Heart right ventricle (tissue), 16 donors: ENCODE measurements at regions not wholly inside any gene's neighbourhood (a gene's known extent, or its start where the extent isn't known, plus 50 kb on each side); places are given as distances from the start of the nearest gene placed in this dataset.

Experiments used
- ATAC-seq, 8 donors: fragments of 200-7000 bp; cut with Tn5 transposase; one replicate each; pipeline ENCODE4 v1.9.1; 2020; ENCODE audit warnings: mild to moderate bottlenecking in 8 of 8, moderate library complexity in 8 of 8, moderate number of reproducible peaks in 1 of 8
- DNase-seq, 2 donors: peaks; one replicate each; pipeline ENCODE4 v3.0.0-alpha.2; 2020
- H3K27ac ChIP-seq, 10 donors: fragments of 200-600 bp; sonication (generic) in 2 of 10; one replicate each; pipeline versions ENCODE4 v1.5.0 to v1.8.0; 2020 to 2022; ENCODE audit warnings: mild to moderate bottlenecking in 3 of 10
- H3K27me3 ChIP-seq, 7 donors: fragments of 200-600 bp; one replicate each; pipeline ENCODE4 v1.8.0; 2021 to 2022; ENCODE audit warnings: mild to moderate bottlenecking in 2 of 7
- H3K36me3 ChIP-seq, 9 donors: fragments of 200-600 bp; sonication (generic) in 1 of 9; one replicate each; pipeline versions ENCODE4 v1.5.0 to v1.8.0; 2020 to 2022; ENCODE audit warnings: mild to moderate bottlenecking in 2 of 9
- H3K4me1 ChIP-seq, 9 donors: fragments of 200-600 bp; sonication (generic) in 1 of 9; one replicate each; pipeline versions ENCODE4 v1.5.0 to v1.8.0; 2020 to 2022; ENCODE audit warnings: mild to moderate bottlenecking in 4 of 9
- H3K4me3 ChIP-seq, 10 donors: fragments of 200-600 bp; sonication (generic) in 2 of 10; one replicate each; pipeline versions ENCODE4 v1.5.0 to v1.8.0; 2020 to 2022; ENCODE audit warnings: mild to moderate bottlenecking in 7 of 10, moderate library complexity in 2 of 10
- H3K9me3 ChIP-seq, 11 donors: fragments of 200-600 bp in 10 of 11; sonication (generic) in 2 of 11; one replicate each; pipeline versions ENCODE4 v1.5.0 to v1.8.0; 2013 to 2022; ENCODE audit warnings: mild to moderate bottlenecking in 2 of 11, control low read depth in 1 of 11, moderate library complexity in 1 of 11
- CTCF ChIP-seq, 9 donors: fragments of 200-600 bp; sonication (generic) in 2 of 9; IDR thresholded peaks; one replicate each; pipeline versions ENCODE4 v1.5.0 to v1.8.0; 2021 to 2022; ENCODE audit warnings: antibody characterized with exemption in 9 of 9, mild to moderate bottlenecking in 5 of 9, moderate library complexity in 1 of 9
- WGBS, 2 donors: extraction: QIAGEN DNeasy Blood & Tissue Kit; methylation state at CpG; one replicate each; pipeline ENCODE4 v1.1.7; 2013; ENCODE audit warnings: inconsistent platforms in 1 of 2; 5-methylcytosine and 5-hydroxymethylcytosine counted together
- intact Hi-C, 10 donors: fragments of 100-400 bp; cut with DNase I; formaldehyde crosslinking; loops; one replicate each; pipeline versions ENCODE4 v1.11.1 to v1.14.2; 2022
- donor health status: Arrhythmogenic right ventricular cardiomyopathy.
- donor health status: ischemic (EF 13 %, LVEDD 7.1; RV severe dilation, severe dysfunction).
- donor health status: healthy with polysubstance abuse.
- donor health status: DM: no; HTN: yes; CAD: no.
- donor health status: DM: no; HTN: no; CAD: no.
- donor health status: ischemic (EF 25% LVEDD 6.9; RV normal size, moderate dysfunction).
- donor health status: ischemic (EF 25% LVEDD 5.7; RV mildly dilated, moderate dysfunction).
- donor health status: healthy.
- donor health status: DM: yes; HTN: yes; CAD: no.
- donor health status: Ischemic cardiomyopathy.
- donor health status: ischemic (EF 35%, LVEDD 5.7; RV mildly dilated, moderate dysfunction).
- donor health status: nonischemic (EF 11% LVEDD 7.7; RV severe dilation, severe dysfunction).
- donor health status: DM: yes; HTN: yes; CAD: no.
- donor health status: PGD.
- donor health status: ischemic (EF 29% LVEDD 5.4; RV normal size, mild dysfunction).
- donor health status: nonischemic (EF 23%, LVEDD 6.1; RV moderate dilation, normal function).

- Histone ChIP-seq H3K4me3 (no peak overlapping the region), H3K4me1 (no peaks in the 10 kb centered on the region), H3K36me3 (no peaks in the 10 kb centered on the region), H3K27ac (no peak overlapping the region), H3K27me3 (no peaks in the 10 kb centered on the region), H3K9me3 (no peaks in the 10 kb centered on the region)
- intact Hi-C loops, result no loop called here
- 73 to 81% methylated on average over 5 of the region's 5 CpGs for WGBS, 2 donors
- ATAC-seq (no peak), DNase-seq (no peak)
- TF ChIP-seq CTCF (IDR thresholded peaks at IDR 0.05), result no peak
Measured at GRCh38 chr10:111481261-111481826, 404.5 kb downstream of the ADRA2A start.

- intact Hi-C loops, result no loop called here
- Histone ChIP-seq H3K27ac (no peak overlapping the region), H3K4me3 (no peak overlapping the region), H3K27me3 (no peaks in the 10 kb centered on the region), H3K4me1 (no peaks in the 10 kb centered on the region), H3K36me3 (no peaks in the 10 kb centered on the region), H3K9me3 (no peaks in the 10 kb centered on the region)
- ATAC-seq, result no peak
- DNase-seq, result no peak
- 91 to 95% methylated on average over 2 of the region's 2 CpGs for WGBS, 2 donors
- no peak for TF ChIP-seq CTCF (IDR thresholded peaks at IDR 0.05)
Measured at GRCh38 chr10:111481866-111482265, 405.0 kb downstream of the ADRA2A start.

- intact Hi-C loops, result no loop called here
- Histone ChIP-seq H3K4me3 (no peak overlapping the region), H3K27me3 (no peaks in the 10 kb centered on the region), H3K27ac (no peak overlapping the region), H3K9me3 (peaks cover 0 to 6% (median 0%) of the 10 kb centered on the region in 11 donors), H3K36me3 (no peaks in the 10 kb centered on the region), H3K4me1 (no peaks in the 10 kb centered on the region)
- 71 to 77% methylated on average over 5 of the region's 5 CpGs for WGBS, 2 donors
- TF ChIP-seq CTCF (IDR thresholded peaks at IDR 0.05), result no peak
- DNase-seq (no peak), ATAC-seq (no peak)
Measured at GRCh38 chr10:111482621-111483216, 405.9 kb downstream of the ADRA2A start.

DNA sequence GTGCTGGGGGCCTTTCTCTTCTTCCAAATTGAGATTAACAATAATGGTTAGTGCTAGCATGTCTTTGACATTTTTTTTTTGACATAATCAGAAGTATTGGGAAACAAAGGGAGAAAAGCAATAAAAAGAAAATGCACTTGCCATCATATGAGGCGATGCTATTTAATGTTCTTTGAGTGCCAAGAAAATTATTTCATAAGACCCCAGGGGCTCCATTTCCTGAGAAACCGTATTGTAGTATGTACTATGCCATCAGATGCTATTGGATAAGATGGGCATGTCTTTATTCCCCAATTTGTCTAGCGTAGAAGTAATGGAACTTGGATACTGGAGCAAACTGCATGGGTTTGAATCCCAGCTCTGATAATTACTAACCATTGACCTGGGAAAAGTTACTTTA lies 408.9 kb downstream of the ADRA2A start:
- TF ChIP-seq CTCF (IDR thresholded peaks at IDR 0.05), result no peak
- no peaks in the 10 kb centered on the region for H3K4me1 ChIP-seq
- no peaks in the 10 kb centered on the region for H3K27me3 ChIP-seq
- ATAC-seq (no peak), DNase-seq (no peak)
- 71 to 73% methylated on average over 3 of the region's 3 CpGs for WGBS, 2 donors
- intact Hi-C loops, result no loop called here
- H3K4me3 ChIP-seq, result no peak overlapping the region
- no peak overlapping the region for H3K27ac ChIP-seq
- peaks cover 0 to 37% (median 20%) of the 10 kb centered on the region in 11 donors for H3K9me3 ChIP-seq
- H3K36me3 ChIP-seq, result no peaks in the 10 kb centered on the region
